GM18520 (cell line): ENCODE measurements at regions not wholly inside any gene's neighbourhood (a gene's known extent, or its start where the extent isn't known, plus 50 kb on each side); places are given as distances from the start of the nearest gene placed in this dataset.

ENCODE experiments used
- ATAC-seq: cut with Tn5 transposase; IDR thresholded peaks from one replicate; pipeline ENCODE4 v1.9.1; 2021; ENCODE audit not compliant: unreplicated experiment

GRCh38 chr13:26838821-26839220 is 78.2 kb upstream of the GPR12 start:
- no peak for ATAC-seq

GRCh38 chr13:26837997-26838396 is 77.4 kb upstream of the GPR12 start:
- no peak for ATAC-seq

GRCh38 chr13:26837102-26837501 is 76.5 kb upstream of the GPR12 start:
- ATAC-seq: no peak

- no peak for ATAC-seq
Observed at GRCh38 chr13:26836626-26837025, 76.0 kb upstream of the GPR12 start.

GRCh38 chr13:26834646-26835045 is 74.1 kb upstream of the GPR12 start:
- no peak for ATAC-seq

GRCh38 chr13:26831336-26831908 is 70.8 kb upstream of the GPR12 start:
- no peak for ATAC-seq

DNA sequence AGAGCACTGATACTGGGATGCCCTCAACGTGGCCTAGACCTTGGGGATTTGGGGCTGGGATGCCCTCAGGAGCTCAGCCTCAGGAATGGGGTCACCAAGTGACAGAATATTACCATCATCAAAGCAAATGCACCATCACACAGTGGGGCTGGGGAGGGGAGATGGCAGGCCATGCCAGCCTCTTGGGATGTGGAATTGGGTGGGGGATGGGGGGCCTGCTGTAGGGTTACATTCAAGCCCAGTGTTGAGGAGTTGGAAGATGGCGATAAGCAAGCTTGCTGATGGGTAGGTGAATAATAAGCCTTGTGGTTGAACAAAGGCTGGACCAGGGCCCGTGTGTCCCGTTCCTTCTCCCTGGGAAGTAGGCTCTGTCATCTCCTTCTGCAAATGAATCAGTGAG is 69.1 kb upstream of the GPR12 start:
- no peak for ATAC-seq

GRCh38 chr13:26824581-26824980 is 64.0 kb upstream of the GPR12 start:
- ATAC-seq: no peak

GRCh38 chr13:26822146-26822545 is 61.6 kb upstream of the GPR12 start:
- ATAC-seq: no peak

- no peak for ATAC-seq
Observed at GRCh38 chr13:26821672-26822071, 61.1 kb upstream of the GPR12 start.

DNA sequence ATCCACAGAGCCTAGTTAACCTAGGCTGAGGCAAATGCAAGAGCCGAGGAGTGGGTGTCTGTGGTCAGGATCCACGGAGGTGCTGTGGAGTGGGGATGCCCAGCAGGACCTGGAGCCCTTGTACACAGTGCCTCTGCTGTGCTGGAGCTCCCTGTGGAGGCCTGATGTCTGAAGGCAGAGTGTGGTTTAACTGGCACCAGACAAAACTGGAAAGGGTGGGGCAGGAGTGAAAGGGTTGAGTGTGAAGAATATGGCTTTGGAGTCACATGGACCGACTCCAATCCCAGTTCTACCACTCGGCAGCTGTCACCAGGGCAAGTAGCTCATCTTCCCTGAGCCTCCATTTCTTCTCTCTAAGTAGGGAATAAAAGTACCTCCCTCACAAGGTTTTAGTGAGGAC is 60.3 kb upstream of the GPR12 start:
- ATAC-seq: no peak

- ATAC-seq: no peak
Observed at GRCh38 chr13:26819046-26819445, 58.5 kb upstream of the GPR12 start.

DNA sequence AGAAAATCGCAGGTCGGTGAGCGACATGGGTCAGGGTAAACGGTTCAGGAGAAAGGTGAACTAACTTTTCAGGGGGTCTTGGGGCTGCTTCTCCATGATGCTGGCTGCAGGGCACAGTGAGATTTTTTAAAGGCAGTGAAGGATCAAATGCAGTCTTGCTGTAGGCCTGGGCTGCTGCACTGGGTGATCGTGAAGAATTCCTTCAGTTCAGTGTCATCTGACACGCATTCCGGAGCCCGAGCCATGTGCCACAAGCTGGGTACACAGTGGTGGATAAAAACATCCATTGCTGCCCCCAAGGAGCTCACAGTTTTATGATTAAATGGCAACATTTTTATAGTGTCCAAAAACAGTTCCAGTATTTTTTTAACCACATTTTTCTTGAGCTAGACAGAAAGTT is 56.3 kb upstream of the GPR12 start:
- no peak for ATAC-seq

GRCh38 chr13:26813980-26814348 is 53.4 kb upstream of the GPR12 start:
- ATAC-seq: no peak

GRCh38 chr13:26813321-26813979 is 52.9 kb upstream of the GPR12 start:
- ATAC-seq: no peak

GRCh38 chr13:26811581-26811980 is 51.0 kb upstream of the GPR12 start:
- no peak for ATAC-seq
